Glutamatergic neuron (in vitro differentiated cells): ENCODE measurements at regions not wholly inside any gene's neighbourhood (a gene's known extent, or its start where the extent isn't known, plus 50 kb on each side); places are given as distances from the start of the nearest gene placed in this dataset.

Experiments used
- DNase-seq: peaks from one replicate; pipeline ENCODE4 v3.0.0; 2022
- H3K27ac Mint-ChIP-seq: one replicate; pipeline ENCODE4 v1.8.0; 2020; ENCODE audit warnings: mild to moderate bottlenecking, mixed read lengths, inconsistent platforms; ENCODE audit not compliant: unreplicated experiment
- H3K27me3 Mint-ChIP-seq: one replicate; pipeline ENCODE4 v1.8.0; 2020; ENCODE audit warnings: mild to moderate bottlenecking, moderate library complexity, mixed read lengths, inconsistent platforms; ENCODE audit not compliant: unreplicated experiment
- H3K36me3 Mint-ChIP-seq: one replicate; pipeline ENCODE4 v1.8.0; 2020; ENCODE audit warnings: mild to moderate bottlenecking, mixed read lengths, inconsistent platforms; ENCODE audit not compliant: unreplicated experiment
- H3K4me1 Mint-ChIP-seq: one replicate; pipeline ENCODE4 v1.8.0; 2020; ENCODE audit warnings: mild to moderate bottlenecking, low read depth, mixed read lengths, inconsistent platforms; ENCODE audit not compliant: unreplicated experiment
- H3K4me3 Mint-ChIP-seq: one replicate; pipeline ENCODE4 v1.8.0; 2020; ENCODE audit warnings: mild to moderate bottlenecking, mixed read lengths, inconsistent platforms; ENCODE audit not compliant: unreplicated experiment
- H3K9me3 Mint-ChIP-seq: one replicate; pipeline ENCODE4 v1.8.0; 2020; ENCODE audit warnings: mild to moderate bottlenecking, moderate library complexity, mixed read lengths, inconsistent platforms; ENCODE audit not compliant: unreplicated experiment
- CTCF ChIP-seq: fragments of 200-600 bp; sonication (generic); IDR thresholded peaks from one replicate; pipeline ENCODE4 v1.5.0; 2021; ENCODE audit not compliant: partially characterized antibody, unreplicated experiment

- Mint-ChIP-seq H3K4me1 (no peaks in the 10 kb centered on the region), H3K27me3 (peaks cover 2% of the 10 kb centered on the region), H3K4me3 (no peak overlapping the region), H3K27ac (no peak overlapping the region), H3K9me3 (peaks cover 2% of the 10 kb centered on the region), H3K36me3 (peaks cover 3% of the 10 kb centered on the region)
- no peak for TF ChIP-seq CTCF
- no peak for DNase-seq
Measured at GRCh38 chr14:61884711-61885110, 122.5 kb downstream of the SNAPC1 start.

- Mint-ChIP-seq H3K27ac (no peak overlapping the region), H3K9me3 (peaks cover 2% of the 10 kb centered on the region), H3K36me3 (peaks cover 3% of the 10 kb centered on the region), H3K4me1 (no peaks in the 10 kb centered on the region), H3K27me3 (peaks cover 2% of the 10 kb centered on the region), H3K4me3 (no peak overlapping the region)
- no peak for TF ChIP-seq CTCF
- DNase-seq, result no peak
Measured at GRCh38 chr14:61885203-61885961, 123.2 kb downstream of the SNAPC1 start.

DNA sequence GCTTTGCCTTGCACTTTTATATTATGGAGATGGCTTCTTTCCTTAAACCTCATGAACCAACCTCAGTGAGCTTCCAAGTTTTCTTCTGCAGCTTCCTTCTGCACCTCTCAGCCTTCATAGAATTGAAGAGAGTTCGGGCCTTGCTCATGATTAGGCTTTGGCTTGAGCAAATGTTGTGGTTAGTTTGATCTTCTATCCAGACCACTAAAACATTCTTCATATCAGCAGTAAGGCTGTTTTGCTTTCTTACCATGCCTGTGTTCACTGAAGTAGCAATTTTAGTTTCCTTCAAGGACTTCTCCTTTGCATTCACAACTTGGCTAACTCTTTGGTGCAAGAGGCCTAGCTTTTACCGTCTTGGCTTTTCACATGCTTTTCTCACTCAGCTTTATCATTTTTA lies 125.4 kb downstream of the SNAPC1 start:
- DNase-seq, result no peak
- Mint-ChIP-seq H3K4me3 (no peak overlapping the region), H3K27ac (no peak overlapping the region), H3K4me1 (peaks cover 4% of the 10 kb centered on the region), H3K9me3 (peaks cover 2% of the 10 kb centered on the region), H3K27me3 (peaks cover 6% of the 10 kb centered on the region), H3K36me3 (peaks cover 3% of the 10 kb centered on the region)
- no peak for TF ChIP-seq CTCF

GRCh38 chr14:61889914-61890351 lies 127.7 kb downstream of the SNAPC1 start:
- peaks cover 3% of the 10 kb centered on the region for H3K36me3 Mint-ChIP-seq
- H3K4me1 Mint-ChIP-seq, result peaks cover 7% of the 10 kb centered on the region
- peaks cover 6% of the 10 kb centered on the region for H3K27me3 Mint-ChIP-seq
- H3K27ac Mint-ChIP-seq, result no peak overlapping the region
- no peak for DNase-seq
- H3K4me3 Mint-ChIP-seq, result no peak overlapping the region
- H3K9me3 Mint-ChIP-seq, result peaks cover 2% of the 10 kb centered on the region
- TF ChIP-seq CTCF, result no peak

DNA sequence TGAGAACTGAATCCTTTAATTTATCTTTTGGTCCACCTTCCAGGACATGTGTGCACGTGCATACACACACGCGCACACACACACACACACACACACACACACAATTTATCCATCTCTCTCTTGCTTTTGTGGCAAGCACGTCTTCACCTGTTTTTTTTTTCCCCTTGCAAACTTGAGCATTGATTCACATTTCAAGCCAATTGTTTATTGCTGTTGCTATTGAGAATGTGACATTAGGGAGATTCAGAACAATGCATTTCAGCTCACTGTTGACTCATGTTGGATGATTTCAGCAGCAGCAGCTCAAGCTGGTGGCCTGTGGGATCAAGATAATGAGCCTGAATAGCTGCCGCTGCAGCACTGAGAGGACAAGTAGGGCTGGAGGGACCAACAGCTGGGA lies 128.9 kb downstream of the SNAPC1 start:
- H3K36me3 Mint-ChIP-seq, result peaks cover 3% of the 10 kb centered on the region
- H3K9me3 Mint-ChIP-seq, result peaks cover 4% of the 10 kb centered on the region
- no peak for TF ChIP-seq CTCF
- H3K4me3 Mint-ChIP-seq, result no peak overlapping the region
- no peak for DNase-seq
- H3K27ac Mint-ChIP-seq, result no peak overlapping the region
- peaks cover 6% of the 10 kb centered on the region for H3K27me3 Mint-ChIP-seq
- peaks cover 7% of the 10 kb centered on the region for H3K4me1 Mint-ChIP-seq
